ENCODE measurements at regions not wholly inside any gene's neighbourhood (a gene's known extent, or its start where the extent isn't known, plus 50 kb on each side); places are given as distances from the start of the nearest gene placed in this dataset.
"Not testable (repeated sequence)": the region's sequence is repeated elsewhere in the genome, so short reads cannot be mapped to it uniquely, and the experiment has no call there.

GRCh38 chr2:193377789-193378188 is 1183.1 kb upstream of the TMEFF2 start:
- Histone ChIP-seq H3K4me1 (no peaks in the 10 kb centered on the region), H3K27ac (no peak overlapping the region), H3K36me3 (no peaks in the 10 kb centered on the region), H3K9me3 (no peaks in the 10 kb centered on the region), H3K27me3 (no peaks in the 10 kb centered on the region), H3K4me3 (no peak overlapping the region)
- DNase-seq = no peak
- TF ChIP-seq EP300 (IDR thresholded peaks at IDR 0.05) (no peak), POLR2A (IDR thresholded peaks at IDR 0.05) (no peak), POLR2AphosphoS5 (IDR thresholded peaks at IDR 0.05) (no peak), CTCF (IDR thresholded peaks at IDR 0.05) (no peak)
- intact Hi-C loops (cut with DNase I; ENCODE audit: low total_unique reads) = no loop called here

- no peaks in the 10 kb centered on the region for H3K36me3 ChIP-seq
- no peak overlapping the region for H3K4me3 ChIP-seq
- H3K27ac ChIP-seq = no peak overlapping the region
- H3K27me3 ChIP-seq = no peaks in the 10 kb centered on the region
- no peak for DNase-seq
- no peak for TF ChIP-seq CTCF (IDR thresholded peaks at IDR 0.05)
- TF ChIP-seq EP300 (IDR thresholded peaks at IDR 0.05) = no peak
- no peak for TF ChIP-seq POLR2A (IDR thresholded peaks at IDR 0.05)
- TF ChIP-seq POLR2AphosphoS5 (IDR thresholded peaks at IDR 0.05) = no peak
- WGBS, 5 donors = 41 to 66% (median 43%) methylated on average over 3 of the region's 3 CpGs
- no peaks in the 10 kb centered on the region for H3K4me1 ChIP-seq
- H3K9me3 ChIP-seq = no peaks in the 10 kb centered on the region
- intact Hi-C loops (cut with DNase I; ENCODE audit: low total_unique reads) = no loop called here
Observed at GRCh38 chr2:193373120-193373519, 1178.4 kb upstream of the TMEFF2 start.

- no peaks in the 10 kb centered on the region for H3K9me3 ChIP-seq
- no peak for DNase-seq
- WGBS, 5 donors = 59 to 73% (median 70%) methylated on average over 7 of the region's 7 CpGs
- intact Hi-C loops (cut with DNase I; ENCODE audit: low total_unique reads) = no loop called here
- no peak overlapping the region for H3K27ac ChIP-seq
- TF ChIP-seq POLR2A (IDR thresholded peaks at IDR 0.05) = no peak
- H3K4me1 ChIP-seq = no peaks in the 10 kb centered on the region
- H3K4me3 ChIP-seq = no peak overlapping the region
- H3K36me3 ChIP-seq = no peaks in the 10 kb centered on the region
- no peaks in the 10 kb centered on the region for H3K27me3 ChIP-seq
Observed at GRCh38 chr2:193371200-193371599, 1176.5 kb upstream of the TMEFF2 start.

GRCh38 chr2:193368615-193369014 is 1173.9 kb upstream of the TMEFF2 start:
- Histone ChIP-seq H3K4me3 (no peak overlapping the region), H3K9me3 (no peaks in the 10 kb centered on the region), H3K36me3 (no peaks in the 10 kb centered on the region), H3K27me3 (no peaks in the 10 kb centered on the region), H3K27ac (no peak overlapping the region), H3K4me1 (no peaks in the 10 kb centered on the region)
- intact Hi-C loops (cut with DNase I; ENCODE audit: low total_unique reads) = no loop called here
- no peak for DNase-seq
- TF ChIP-seq EP300 (IDR thresholded peaks at IDR 0.05) = no peak

- DNase-seq = no peak
- H3K36me3 ChIP-seq = no peaks in the 10 kb centered on the region
- no peak overlapping the region for H3K27ac ChIP-seq
- H3K4me1 ChIP-seq = no peaks in the 10 kb centered on the region
- H3K4me3 ChIP-seq = no peak overlapping the region
- WGBS, 5 donors = 80 to 96% (median 93%) methylated on average over 4 of the region's 4 CpGs
- TF ChIP-seq EP300 (IDR thresholded peaks at IDR 0.05) = no peak
- no peak for TF ChIP-seq POLR2A (IDR thresholded peaks at IDR 0.05)
- TF ChIP-seq POLR2AphosphoS5 (IDR thresholded peaks at IDR 0.05) = no peak
- TF ChIP-seq CTCF (IDR thresholded peaks at IDR 0.05) = no peak
- intact Hi-C loops (cut with DNase I; ENCODE audit: low total_unique reads) = no loop called here
- H3K9me3 ChIP-seq = no peaks in the 10 kb centered on the region
- H3K27me3 ChIP-seq = no peaks in the 10 kb centered on the region
Observed at GRCh38 chr2:193357508-193357907, 1162.8 kb upstream of the TMEFF2 start.

GRCh38 chr2:193352665-193353242 is 1158.0 kb upstream of the TMEFF2 start:
- H3K27ac ChIP-seq; DNase-seq; H3K4me1 ChIP-seq; H3K27me3 ChIP-seq; intact Hi-C loops (cut with DNase I; ENCODE audit: low total_unique reads); H3K4me3 ChIP-seq; H3K9me3 ChIP-seq; H3K36me3 ChIP-seq: not testable (repeated sequence)
- 75 to 79% (median 78%) methylated on average over 13 of the region's 13 CpGs for WGBS, 5 donors

Measured in stomach (tissue), 8 donors.